Panc1 (cell line): ENCODE measurements at regions not wholly inside any gene's neighbourhood (a gene's known extent, or its start where the extent isn't known, plus 50 kb on each side); places are given as distances from the start of the nearest gene placed in this dataset.

Source experiments
- CTCF ChIP-seq: fragments of 450-650 bp; IDR thresholded peaks from 2 replicates; pipeline ENCODE4 v1.5.1; 2017; ENCODE audit warnings: mild to moderate bottlenecking
- POLR2AphosphoS5 ChIP-seq: IDR thresholded peaks from 2 replicates; pipeline ENCODE4 v1.6.1; 2012; ENCODE audit warnings: mild to moderate bottlenecking, low read depth, low read length, moderate library complexity
- REST ChIP-seq, 2 experiments: IDR thresholded peaks; 2 replicates each; pipeline ENCODE4 v1.6.1; 2011 to 2012; ENCODE audit warnings: low read depth in 2 of 2, control low read depth in 1 of 2, low read length in 1 of 2, mild to moderate bottlenecking in 1 of 2, moderate library complexity in 1 of 2; ENCODE audit not compliant: insufficient read depth in 1 of 2
- TCF7L2 ChIP-seq: IDR thresholded peaks from 2 replicates; pipeline ENCODE4 v1.6.1; 2011; ENCODE audit warnings: mild to moderate bottlenecking, low read depth, low read length, inconsistent platforms

GRCh38 chr4:17020451-17020850 lies 122.0 kb upstream of the LDB2 start:
- TF ChIP-seq CTCF, result no peak
- no peak for TF ChIP-seq POLR2AphosphoS5
- no peak for TF ChIP-seq REST (IDR thresholded peaks at IDR 0.05; ENCODE audit: insufficient read depth in 1 of 2, low read depth in 2 of 2, low read length in 1 of 2)
- TF ChIP-seq TCF7L2, result no peak
